CD4-positive, alpha-beta T cell (primary cell): ENCODE measurements at regions not wholly inside any gene's neighbourhood (a gene's known extent, or its start where the extent isn't known, plus 50 kb on each side); places are given as distances from the start of the nearest gene placed in this dataset.

Experiments used
- ATAC-seq: fragments of 200-7000 bp; cut with Tn5 transposase; one replicate; pipeline ENCODE4 v1.10.0; 2022; ENCODE audit warnings: mild to moderate bottlenecking; ENCODE audit not compliant: poor library complexity
- CTCF ChIA-PET: fragments of 350-600 bp; sonication (Branson Sonifier 250); formaldehyde crosslinking; loops from one replicate; lab custom pipeline; 2021; ENCODE audit warnings: antibody characterized with exemption, inconsistent platforms; lab: Charles Lee
- POLR2A ChIA-PET: fragments of 350-600 bp; sonication (Branson Sonifier 250); formaldehyde crosslinking; loops from one replicate; lab custom pipeline; 2021; ENCODE audit warnings: antibody characterized with exemption, inconsistent platforms; lab: Charles Lee
- DNase-seq, 14 experiments: peaks; one replicate each; pipeline ENCODE4 v3.0.0-alpha.2; 2013 to 2020; ENCODE audit warnings: mixed read lengths in 2 of 14
- H3K27ac ChIP-seq, 2 donors: one replicate each; pipeline versions ENCODE4 v1.5.1 to v1.7.0; 2013; ENCODE audit warnings: low read length in 2 of 2, low read depth in 1 of 2, mild to moderate bottlenecking in 1 of 2
- H3K27me3 ChIP-seq, 2 experiments: 1 replicate in 1 of 2; 2 replicates in 1 of 2; pipeline versions ENCODE4 v1.6.1 to v1.7.0; 2013; ENCODE audit warnings: low read length in 2 of 2, control low read depth in 1 of 2, mild to moderate bottlenecking in 1 of 2, moderate library complexity in 1 of 2; ENCODE audit not compliant: insufficient read depth in 2 of 2, control insufficient read depth in 1 of 2
- H3K36me3 ChIP-seq: one replicate; pipeline ENCODE4 v1.6.1; 2013; ENCODE audit warnings: low read length, control low read depth; ENCODE audit not compliant: insufficient read depth
- H3K4me1 ChIP-seq: one replicate; pipeline ENCODE4 v1.6.1; 2013; ENCODE audit warnings: low read length, control low read depth; ENCODE audit not compliant: insufficient read depth
- H3K4me3 ChIP-seq: one replicate; pipeline ENCODE4 v1.5.1; 2013; ENCODE audit warnings: mild to moderate bottlenecking, low read length, moderate library complexity
- H3K9me3 ChIP-seq, 2 experiments: 1 replicate in 1 of 2; 2 replicates in 1 of 2; pipeline versions ENCODE4 v1.6.1 to v1.7.0; 2013; ENCODE audit warnings: low read length in 2 of 2, mild to moderate bottlenecking in 2 of 2, control low read depth in 1 of 2, moderate library complexity in 1 of 2; ENCODE audit not compliant: control insufficient read depth in 1 of 2, insufficient read depth in 1 of 2
- H3K27ac Mint-ChIP-seq: one replicate; pipeline ENCODE4 v1.8.0; 2020; ENCODE audit warnings: mixed read lengths
- H3K27me3 Mint-ChIP-seq: one replicate; pipeline ENCODE4 v1.8.0; 2021; ENCODE audit warnings: mixed read lengths
- H3K36me3 Mint-ChIP-seq: one replicate; pipeline ENCODE4 v1.8.0; 2021; ENCODE audit warnings: low read depth, mixed read lengths
- H3K4me1 Mint-ChIP-seq: one replicate; pipeline ENCODE4 v1.8.0; 2021; ENCODE audit warnings: low read depth, mixed read lengths
- H3K4me3 Mint-ChIP-seq: one replicate; pipeline ENCODE4 v1.8.0; 2020; ENCODE audit warnings: mild to moderate bottlenecking, mixed read lengths
- H3K9me3 Mint-ChIP-seq: one replicate; pipeline ENCODE4 v1.8.0; 2020; ENCODE audit warnings: mixed read lengths
- CTCF ChIP-seq: fragments of 200-600 bp; IDR thresholded peaks from one replicate; pipeline ENCODE4 v1.8.0; 2022; ENCODE audit warnings: antibody characterized with exemption, mild to moderate bottlenecking
- intact Hi-C, 2 experiments: fragments of 100-400 bp; cut with DNase I in 1 of 2; cut with micrococcal nuclease in 1 of 2; formaldehyde crosslinking; loops; one replicate each; pipeline versions ENCODE4 v1.15.1 to v1.9.0; 2023 to 2025; cut with DNase I, micrococcal nuclease

- no peak overlapping the region for H3K4me3 ChIP-seq
- POLR2A ChIA-PET, result no interaction called here
- CTCF ChIA-PET, result no interaction called here
- H3K27ac Mint-ChIP-seq, result no peak overlapping the region
- no peak for TF ChIP-seq CTCF
- no peaks in the 10 kb centered on the region for H3K36me3 ChIP-seq
- no peak for ATAC-seq
- no peaks in the 10 kb centered on the region for H3K36me3 Mint-ChIP-seq
- no peak overlapping the region for H3K4me3 Mint-ChIP-seq
- H3K9me3 Mint-ChIP-seq, result peaks cover 9% of the 10 kb centered on the region
- H3K4me1 Mint-ChIP-seq, result no peaks in the 10 kb centered on the region
- peaks cover 6 to 7% of the 10 kb centered on the region in 2 experiments for H3K9me3 ChIP-seq
- DNase-seq, result no peak
- H3K27me3 Mint-ChIP-seq, result peaks cover 23% of the 10 kb centered on the region
- intact Hi-C loops, result no loop called here
- H3K4me1 ChIP-seq, result no peaks in the 10 kb centered on the region
- no peak overlapping the region for H3K27ac ChIP-seq
- peaks cover 0 to 2% of the 10 kb centered on the region in 2 experiments for H3K27me3 ChIP-seq
Measured at GRCh38 chr6:140017470-140017869, 643.0 kb upstream of the CITED2 start.

- Histone ChIP-seq H3K27ac (no peak overlapping the region), H3K4me3 (no peak overlapping the region), H3K4me1 (no peaks in the 10 kb centered on the region), H3K27me3 (peaks cover 0 to 2% of the 10 kb centered on the region in 2 experiments), H3K9me3 (peaks cover 0 to 3% of the 10 kb centered on the region in 2 experiments), H3K36me3 (no peaks in the 10 kb centered on the region)
- intact Hi-C loops, result no loop called here
- H3K36me3 Mint-ChIP-seq, result no peaks in the 10 kb centered on the region
- peaks cover 16% of the 10 kb centered on the region for H3K27me3 Mint-ChIP-seq
- no peak overlapping the region for H3K27ac Mint-ChIP-seq
- no peak for ATAC-seq
- H3K4me3 Mint-ChIP-seq, result no peak overlapping the region
- no peak for TF ChIP-seq CTCF
- CTCF ChIA-PET, result no interaction called here
- POLR2A ChIA-PET, result no interaction called here
- H3K9me3 Mint-ChIP-seq, result no peaks in the 10 kb centered on the region
- no peak for DNase-seq
- H3K4me1 Mint-ChIP-seq, result no peaks in the 10 kb centered on the region
Measured at GRCh38 chr6:140012150-140012549, 637.7 kb upstream of the CITED2 start.

- DNase-seq, result no peak
- Mint-ChIP-seq H3K4me1 (no peaks in the 10 kb centered on the region), H3K27ac (no peak overlapping the region), H3K4me3 (no peak overlapping the region), H3K27me3 (peaks cover 12% of the 10 kb centered on the region), H3K36me3 (no peaks in the 10 kb centered on the region), H3K9me3 (no peaks in the 10 kb centered on the region)
- no peak for TF ChIP-seq CTCF
- H3K27me3 ChIP-seq, result no peaks in the 10 kb centered on the region
- ATAC-seq, result no peak
- no peaks in the 10 kb centered on the region for H3K36me3 ChIP-seq
- H3K9me3 ChIP-seq, result peaks cover 0 to 3% of the 10 kb centered on the region in 2 experiments
- no peak overlapping the region for H3K4me3 ChIP-seq
- ChIA-PET CTCF (no interaction called here), POLR2A (no interaction called here)
- no peaks in the 10 kb centered on the region for H3K4me1 ChIP-seq
- intact Hi-C loops, result no loop called here
- no peak overlapping the region for H3K27ac ChIP-seq
Measured at GRCh38 chr6:140011537-140011936, 637.1 kb upstream of the CITED2 start.
